MG63 (cell line): ENCODE measurements at regions not wholly inside any gene's neighbourhood (a gene's known extent, or its start where the extent isn't known, plus 50 kb on each side); places are given as distances from the start of the nearest gene placed in this dataset.

Experiments
- DNase-seq: peaks from one replicate; pipeline ENCODE4 v3.0.0-alpha.2; 2020
- H3K27me3 ChIP-seq: fragments of 250-450 bp; sonication (Bioruptor Pico); 2 replicates; pipeline ENCODE4 v1.5.1; 2020; ENCODE audit warnings: mild to moderate bottlenecking, moderate library complexity
- H3K36me3 ChIP-seq: fragments of 250-450 bp; sonication (Bioruptor Pico); 2 replicates; pipeline ENCODE4 v1.5.1; 2020; ENCODE audit warnings: mild to moderate bottlenecking, moderate library complexity
- H3K4me3 ChIP-seq: fragments of 250-450 bp; sonication (Bioruptor Pico); 2 replicates; pipeline ENCODE4 v1.5.1; 2020; ENCODE audit warnings: mild to moderate bottlenecking, moderate library complexity
- H3K9me3 ChIP-seq: fragments of 250-450 bp; sonication (Bioruptor Pico); 2 replicates; pipeline ENCODE4 v1.5.1; 2020; ENCODE audit warnings: mild to moderate bottlenecking, moderate library complexity

DNA sequence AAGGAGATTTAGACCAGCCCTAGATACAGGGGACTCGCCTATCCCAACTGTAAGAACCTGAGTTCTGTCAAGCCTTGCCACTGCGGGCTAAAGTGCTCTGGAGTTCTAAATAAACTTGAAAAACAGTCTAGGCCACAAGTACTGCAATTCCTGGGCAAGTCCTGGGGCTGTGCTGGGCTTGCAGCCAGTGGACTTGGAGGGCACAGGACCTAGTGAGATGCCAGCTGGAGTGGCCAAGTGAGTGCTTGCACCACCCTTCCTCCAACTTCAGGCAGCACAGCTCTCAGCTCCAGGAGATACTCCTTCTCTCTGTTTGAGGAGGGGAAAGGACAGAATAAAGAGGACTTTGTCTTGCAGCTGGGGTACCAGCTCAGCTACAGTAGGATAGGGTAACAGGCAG lies 307.6 kb upstream of the FBXO33 start:
- no peak overlapping the region for H3K4me3 ChIP-seq
- no peaks in the 10 kb centered on the region for H3K9me3 ChIP-seq
- no peaks in the 10 kb centered on the region for H3K27me3 ChIP-seq
- H3K36me3 ChIP-seq: no peaks in the 10 kb centered on the region
- peak; percentile 3 for DNase-seq

DNA sequence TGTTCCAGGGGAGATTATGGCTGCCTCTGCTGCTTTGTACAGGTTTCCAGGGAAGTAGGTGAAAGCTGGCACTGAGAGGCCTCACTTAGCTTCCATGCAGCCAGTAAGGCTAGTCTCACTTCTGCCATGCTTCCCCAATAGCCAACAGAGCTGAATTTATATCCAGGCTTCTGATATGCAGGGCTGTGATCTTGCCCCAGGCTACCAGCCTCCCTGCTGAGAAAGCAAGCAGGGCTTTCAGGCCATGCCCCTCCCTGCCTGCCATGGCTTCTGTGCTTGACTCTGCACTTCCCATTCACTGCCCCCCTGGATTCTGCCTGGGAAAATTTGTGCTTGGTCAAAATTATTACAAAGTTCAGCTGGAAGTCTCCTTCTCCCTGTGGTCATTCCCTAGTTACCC lies 302.1 kb upstream of the FBXO33 start:
- Histone ChIP-seq H3K27me3 (no peaks in the 10 kb centered on the region), H3K36me3 (no peaks in the 10 kb centered on the region), H3K4me3 (no peak overlapping the region), H3K9me3 (no peaks in the 10 kb centered on the region)
- no peak for DNase-seq

DNA sequence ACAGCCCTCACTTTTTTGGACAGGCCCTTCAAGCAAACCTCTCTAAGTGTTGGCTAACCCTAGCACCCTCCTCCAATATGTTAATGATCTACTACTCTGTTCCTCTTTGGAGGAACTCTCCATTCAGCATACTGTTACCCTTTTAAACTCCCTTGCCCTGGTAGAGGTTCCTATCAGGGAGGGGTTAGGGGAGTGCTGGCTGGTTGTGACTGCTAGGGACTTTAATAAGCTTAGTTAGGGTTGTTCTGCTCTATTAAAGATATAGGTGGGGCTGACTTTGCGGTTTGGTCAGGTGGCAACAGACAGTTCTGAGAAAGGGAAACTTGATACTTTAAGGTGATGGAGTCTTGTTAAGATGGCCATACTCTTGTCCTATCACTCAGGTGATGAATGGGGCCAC lies 301.5 kb upstream of the FBXO33 start:
- Histone ChIP-seq H3K36me3 (no peaks in the 10 kb centered on the region), H3K27me3 (no peaks in the 10 kb centered on the region), H3K4me3 (no peak overlapping the region), H3K9me3 (no peaks in the 10 kb centered on the region)
- DNase-seq: no peak

DNA sequence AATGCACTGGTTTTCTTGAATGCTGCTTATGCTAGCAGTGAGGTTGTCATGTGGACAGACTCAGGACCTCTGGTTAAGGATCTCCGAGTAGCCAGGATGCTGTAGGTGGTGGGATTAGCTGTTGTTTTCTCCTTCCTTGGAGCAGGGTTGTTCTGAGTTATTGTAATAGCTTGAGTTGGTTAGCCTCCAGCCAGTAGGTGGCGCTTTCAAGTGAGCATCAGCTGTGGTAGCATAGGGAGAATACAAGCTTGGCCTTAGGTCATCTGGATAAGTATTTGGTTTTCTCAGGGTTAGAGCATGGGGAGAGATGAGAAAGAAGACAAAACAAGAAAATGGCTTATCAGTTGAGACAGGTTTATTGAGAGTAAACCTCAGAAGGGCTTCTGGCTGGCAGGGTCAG lies 299.7 kb upstream of the FBXO33 start:
- Histone ChIP-seq H3K4me3 (no peak overlapping the region), H3K36me3 (no peaks in the 10 kb centered on the region), H3K9me3 (no peaks in the 10 kb centered on the region), H3K27me3 (no peaks in the 10 kb centered on the region)
- no peak for DNase-seq

DNA sequence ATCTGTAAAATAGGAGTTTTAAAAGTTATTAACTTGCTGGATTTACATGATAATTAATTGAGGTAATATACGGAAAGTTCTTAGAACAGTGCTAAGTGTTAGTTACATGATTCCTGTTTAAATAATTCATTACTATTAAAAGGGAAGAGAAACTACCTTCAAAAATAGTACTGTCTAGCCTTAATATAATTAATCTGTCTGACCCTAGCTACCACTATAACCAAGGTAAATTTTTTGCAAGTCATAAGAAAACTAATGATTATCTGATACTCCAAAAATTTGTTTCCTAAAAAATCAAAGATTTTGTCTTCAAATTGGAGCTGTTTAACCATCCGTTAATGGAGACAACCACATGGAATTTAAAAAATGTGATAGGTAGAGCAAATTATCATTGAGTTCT lies 294.3 kb upstream of the FBXO33 start:
- Histone ChIP-seq H3K27me3 (no peaks in the 10 kb centered on the region), H3K4me3 (no peak overlapping the region), H3K36me3 (no peaks in the 10 kb centered on the region), H3K9me3 (no peaks in the 10 kb centered on the region)
- DNase-seq: no peak

DNA sequence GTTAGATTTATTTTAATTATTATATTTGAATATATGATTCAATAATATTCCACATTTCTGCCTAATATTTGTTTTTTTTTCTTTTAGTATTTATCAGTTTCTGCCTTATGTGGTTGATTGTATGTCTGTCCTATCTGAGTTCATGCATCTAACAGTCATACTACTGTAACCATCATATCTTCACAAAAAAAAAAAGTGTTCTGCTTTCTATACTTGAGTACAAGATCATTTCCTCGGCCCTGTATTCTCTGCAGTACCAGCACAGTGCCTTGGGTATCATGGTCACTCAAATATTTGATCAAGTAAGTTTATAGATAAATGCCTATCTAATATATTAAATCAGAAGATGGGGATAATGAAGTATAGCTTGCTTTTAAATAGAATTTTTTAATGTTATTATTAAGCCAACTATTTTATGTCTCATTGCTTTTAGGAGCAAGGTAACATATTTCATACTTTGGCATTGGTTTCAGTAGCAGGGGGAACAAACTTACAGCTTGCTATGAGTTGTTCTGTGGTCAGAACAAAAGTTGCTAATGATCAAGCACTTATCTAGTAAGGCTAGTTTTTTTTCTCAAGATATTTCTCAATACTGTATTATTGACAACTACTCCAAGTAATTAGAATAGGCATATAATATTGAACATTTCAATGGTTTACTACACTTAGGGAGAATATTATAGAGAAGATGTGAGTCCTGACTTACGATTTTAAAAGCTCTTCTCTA lies 290.5 kb upstream of the FBXO33 start:
- Histone ChIP-seq H3K9me3 (no peaks in the 10 kb centered on the region), H3K36me3 (no peaks in the 10 kb centered on the region), H3K4me3 (no peak overlapping the region), H3K27me3 (no peaks in the 10 kb centered on the region)
- no peak for DNase-seq

DNA sequence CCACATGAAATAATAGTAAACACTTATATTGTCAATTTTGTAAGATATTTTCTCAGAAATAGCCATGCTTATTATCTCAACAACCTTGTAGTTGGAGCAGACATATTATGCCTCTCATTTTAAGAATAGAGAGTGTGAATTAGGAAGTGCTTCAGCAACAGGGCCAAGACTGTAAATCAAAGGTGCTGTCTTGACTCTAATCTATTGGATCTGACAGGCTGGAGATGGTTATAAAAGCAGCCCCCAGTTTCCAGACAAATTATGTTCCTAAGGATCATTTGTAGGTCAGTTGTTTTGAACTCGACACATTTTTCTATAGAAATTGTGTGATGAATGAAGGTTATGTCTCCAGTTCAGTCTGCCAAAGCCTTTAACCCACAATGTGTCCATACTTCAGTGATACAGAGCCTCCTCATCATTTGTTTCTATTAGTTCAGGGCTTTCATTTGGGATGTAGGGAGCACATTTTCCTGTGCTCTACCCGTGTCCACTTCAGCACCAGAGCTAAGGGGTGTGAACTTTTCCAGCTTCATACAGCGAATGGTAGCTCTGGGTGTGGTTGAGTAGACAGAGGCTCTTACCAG lies 284.8 kb upstream of the FBXO33 start:
- H3K4me3 ChIP-seq: no peak overlapping the region
- DNase-seq: no peak

DNA sequence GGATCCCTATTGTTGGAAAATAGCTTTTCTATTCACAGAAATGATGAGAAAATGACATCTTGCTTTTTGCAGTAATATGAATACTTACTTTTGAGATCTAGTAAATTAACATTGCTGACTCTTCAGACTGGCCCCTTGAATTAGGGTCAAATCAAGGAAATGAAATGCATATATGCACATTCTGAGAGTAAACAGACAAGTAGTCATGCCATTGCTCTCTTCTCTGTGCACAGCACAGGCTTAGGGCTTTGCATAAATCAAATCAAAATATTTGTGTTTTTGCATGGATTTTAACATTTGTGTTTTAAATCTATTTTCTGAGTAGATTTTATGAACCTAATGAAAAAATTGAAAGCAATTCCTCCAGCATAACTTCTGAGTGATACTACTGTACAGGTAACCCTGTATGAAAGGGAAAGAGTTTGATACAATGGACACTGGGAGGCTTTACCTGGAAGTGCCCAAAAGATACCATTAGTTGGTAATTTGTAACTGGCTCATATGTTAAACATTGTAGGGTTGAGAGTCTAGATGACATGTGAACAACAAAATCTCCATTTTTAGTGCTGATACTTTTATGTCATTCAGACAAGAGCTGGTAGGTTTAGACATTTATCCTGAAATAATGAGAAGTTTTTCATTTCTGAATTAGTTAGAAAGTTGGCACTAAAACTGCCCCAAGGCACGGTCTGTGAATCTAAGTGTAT lies 280.2 kb upstream of the FBXO33 start:
- no peaks in the 10 kb centered on the region for H3K9me3 ChIP-seq
- H3K36me3 ChIP-seq: no peaks in the 10 kb centered on the region
- no peak for DNase-seq

More for the DNA sequence above, 284.8 kb upstream of the FBXO33 start:
- no peaks in the 10 kb centered on the region for H3K27me3 ChIP-seq
- no peaks in the 10 kb centered on the region for H3K9me3 ChIP-seq
- H3K36me3 ChIP-seq: no peaks in the 10 kb centered on the region

DNA sequence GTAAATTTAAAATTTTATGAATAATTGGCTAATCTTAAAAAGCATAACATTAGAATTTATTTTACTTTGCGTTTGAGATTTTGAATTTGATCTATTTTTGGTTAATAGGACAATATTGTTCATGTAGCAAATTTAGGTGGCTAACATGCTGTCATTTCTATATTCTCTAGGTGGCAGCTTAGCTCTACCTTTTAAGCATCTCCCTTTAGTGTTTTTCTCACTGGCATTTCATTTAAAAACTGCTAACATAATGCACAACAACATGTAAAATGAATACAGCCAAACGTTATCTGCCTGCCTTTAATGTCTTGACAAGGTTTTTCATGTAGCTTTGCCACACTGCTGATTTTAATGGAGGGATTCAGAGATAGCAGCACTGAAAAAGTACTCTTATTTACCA lies 272.4 kb upstream of the FBXO33 start:
- no peak for DNase-seq
- Histone ChIP-seq H3K9me3 (no peaks in the 10 kb centered on the region), H3K4me3 (no peak overlapping the region)

More for the DNA sequence above, 280.2 kb upstream of the FBXO33 start:
- no peak overlapping the region for H3K4me3 ChIP-seq
- no peaks in the 10 kb centered on the region for H3K27me3 ChIP-seq

DNA sequence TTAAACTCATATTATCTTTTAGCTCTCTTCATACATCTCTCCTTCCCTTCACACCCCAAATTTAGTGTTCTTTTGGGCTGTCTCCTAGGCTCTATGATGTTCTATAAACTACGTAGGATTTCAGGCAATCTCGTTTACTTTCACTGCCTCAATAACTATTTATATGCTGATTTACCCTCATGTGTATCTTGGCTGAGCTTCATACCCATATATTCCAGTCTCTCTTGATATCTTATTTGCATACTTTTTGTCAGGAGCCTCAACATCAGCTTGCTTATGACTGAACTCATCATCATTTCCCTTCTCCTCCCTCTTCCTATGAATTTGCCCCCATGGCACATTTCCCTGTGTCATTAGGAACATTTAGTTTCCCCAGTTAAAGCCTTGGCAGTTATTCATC lies 262.1 kb upstream of the FBXO33 start:
- no peaks in the 10 kb centered on the region for H3K27me3 ChIP-seq
- no peak for DNase-seq

More for the DNA sequence above, 272.4 kb upstream of the FBXO33 start:
- Histone ChIP-seq H3K27me3 (no peaks in the 10 kb centered on the region), H3K36me3 (no peaks in the 10 kb centered on the region)

DNA sequence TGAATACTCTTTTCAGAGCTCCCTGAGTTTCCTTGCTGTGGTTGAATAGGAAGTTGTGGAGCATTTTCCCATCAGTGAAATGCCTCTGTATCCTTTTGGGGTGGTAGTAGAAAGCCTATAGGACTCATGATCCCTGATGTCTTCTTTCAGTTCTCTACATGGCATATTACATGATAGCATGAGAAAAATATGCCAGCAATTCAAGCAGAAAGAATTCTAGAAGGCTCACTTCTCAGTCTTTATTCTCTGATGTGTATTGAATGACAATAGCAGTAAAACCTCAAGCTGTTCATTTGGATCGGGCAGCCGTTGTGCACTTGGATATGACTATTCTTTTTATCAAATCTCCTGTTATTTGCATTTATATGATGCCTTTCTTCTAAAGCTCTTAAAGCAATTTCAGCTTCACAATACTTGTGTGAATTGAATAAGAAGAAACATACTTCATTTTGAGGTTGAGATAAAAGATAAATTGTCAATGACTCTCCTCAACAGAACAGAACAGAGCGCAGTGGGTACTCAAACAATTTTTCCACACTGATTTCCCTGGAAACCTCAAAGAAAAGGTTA lies 251.5 kb upstream of the FBXO33 start:
- DNase-seq: no peak
- no peak overlapping the region for H3K4me3 ChIP-seq
- H3K36me3 ChIP-seq: no peaks in the 10 kb centered on the region
- H3K27me3 ChIP-seq: no peaks in the 10 kb centered on the region
- H3K9me3 ChIP-seq: no peaks in the 10 kb centered on the region

More for the DNA sequence above, 262.1 kb upstream of the FBXO33 start:
- H3K36me3 ChIP-seq: no peaks in the 10 kb centered on the region
- no peak overlapping the region for H3K4me3 ChIP-seq
- no peaks in the 10 kb centered on the region for H3K9me3 ChIP-seq

DNA sequence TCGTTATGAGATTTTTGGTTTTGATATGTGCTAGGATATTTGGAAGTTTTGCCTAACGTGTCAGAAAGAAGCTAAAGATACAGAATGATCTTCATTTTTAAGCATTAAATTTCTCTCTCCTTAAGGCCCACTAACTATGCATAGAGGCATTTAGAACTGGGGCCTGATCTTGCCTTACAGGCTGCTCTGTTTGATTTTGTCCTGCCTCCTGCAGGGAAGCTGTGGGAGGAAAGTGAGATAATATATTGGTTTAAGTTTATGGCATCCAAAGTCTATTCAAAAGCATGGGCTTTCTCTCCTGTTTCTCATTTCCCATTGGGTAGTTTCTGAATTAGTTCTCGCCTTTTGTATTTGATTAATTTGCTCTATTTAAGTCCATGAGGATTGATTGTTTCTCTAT lies 250.3 kb upstream of the FBXO33 start:
- Histone ChIP-seq H3K4me3 (no peak overlapping the region), H3K9me3 (no peaks in the 10 kb centered on the region), H3K27me3 (no peaks in the 10 kb centered on the region), H3K36me3 (no peaks in the 10 kb centered on the region)
- no peak for DNase-seq

DNA sequence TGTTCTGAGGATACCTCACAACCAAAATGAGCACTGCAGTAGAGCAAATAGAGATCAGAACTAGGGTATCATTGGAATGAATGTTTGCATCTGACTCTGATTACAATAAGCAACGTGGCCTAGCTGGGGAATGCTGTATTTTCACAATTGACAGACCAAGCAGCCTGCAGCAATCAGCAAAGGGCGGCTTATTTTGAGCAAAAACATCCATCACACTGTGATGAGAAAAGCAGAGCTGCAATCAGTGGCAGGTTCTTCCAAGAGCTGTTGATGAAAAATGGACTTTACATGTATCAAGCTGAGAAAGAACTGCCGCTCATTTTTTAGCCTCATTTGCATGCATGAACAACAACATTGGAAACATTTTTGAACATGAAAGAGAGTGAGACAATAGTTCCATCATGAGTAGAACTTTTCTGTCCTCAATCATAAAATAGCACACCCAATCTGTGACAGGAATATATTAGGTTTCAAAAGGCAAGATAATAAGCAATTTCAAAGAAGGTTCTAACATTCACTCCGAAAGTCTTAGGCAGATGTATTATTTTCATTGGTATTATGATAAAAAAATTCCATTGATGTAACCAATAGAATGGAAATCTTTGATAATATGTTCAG lies 249.7 kb upstream of the FBXO33 start:
- no peaks in the 10 kb centered on the region for H3K27me3 ChIP-seq
- H3K4me3 ChIP-seq: no peak overlapping the region
- no peak for DNase-seq
- H3K9me3 ChIP-seq: no peaks in the 10 kb centered on the region
- no peaks in the 10 kb centered on the region for H3K36me3 ChIP-seq

DNA sequence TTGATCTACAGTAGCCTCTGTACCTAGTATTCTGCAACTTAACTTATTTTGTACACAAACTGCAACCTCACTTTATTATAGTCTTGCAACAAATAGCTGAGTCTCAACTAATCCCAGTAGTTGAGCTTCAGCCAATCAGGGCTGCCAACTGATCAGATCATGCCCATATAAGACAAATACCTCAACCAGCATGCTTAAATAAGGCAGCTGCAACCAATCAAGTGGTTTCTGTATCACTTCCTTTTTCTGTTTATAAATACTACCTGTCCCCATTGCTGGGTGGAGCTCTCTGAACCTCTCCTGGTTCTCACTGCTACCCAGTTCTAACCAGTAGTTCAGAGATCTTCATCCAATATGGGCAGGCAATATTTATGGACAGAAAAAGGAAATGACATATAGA lies 248.5 kb upstream of the FBXO33 start:
- Histone ChIP-seq H3K9me3 (no peaks in the 10 kb centered on the region), H3K4me3 (no peak overlapping the region), H3K27me3 (no peaks in the 10 kb centered on the region), H3K36me3 (no peaks in the 10 kb centered on the region)
- no peak for DNase-seq

DNA sequence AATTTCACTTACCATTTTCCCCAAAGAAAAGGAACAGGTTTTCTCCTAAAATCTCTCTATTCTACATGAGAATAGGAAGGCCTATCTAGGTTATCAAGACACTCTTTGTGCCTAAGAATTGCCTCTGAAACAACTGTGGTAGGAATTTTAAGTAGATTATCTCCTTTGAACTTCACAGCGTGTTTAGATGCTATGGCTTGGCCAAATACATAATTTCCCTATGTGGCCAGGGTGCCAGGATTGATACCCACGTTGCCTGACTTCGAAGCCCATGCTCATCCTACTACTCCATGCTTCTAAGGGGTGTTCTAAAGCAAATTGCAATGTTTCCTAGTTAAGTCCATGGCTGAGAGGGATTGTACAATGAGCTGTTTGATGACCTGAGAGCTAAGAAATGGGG lies 241.5 kb upstream of the FBXO33 start:
- no peaks in the 10 kb centered on the region for H3K9me3 ChIP-seq

DNA sequence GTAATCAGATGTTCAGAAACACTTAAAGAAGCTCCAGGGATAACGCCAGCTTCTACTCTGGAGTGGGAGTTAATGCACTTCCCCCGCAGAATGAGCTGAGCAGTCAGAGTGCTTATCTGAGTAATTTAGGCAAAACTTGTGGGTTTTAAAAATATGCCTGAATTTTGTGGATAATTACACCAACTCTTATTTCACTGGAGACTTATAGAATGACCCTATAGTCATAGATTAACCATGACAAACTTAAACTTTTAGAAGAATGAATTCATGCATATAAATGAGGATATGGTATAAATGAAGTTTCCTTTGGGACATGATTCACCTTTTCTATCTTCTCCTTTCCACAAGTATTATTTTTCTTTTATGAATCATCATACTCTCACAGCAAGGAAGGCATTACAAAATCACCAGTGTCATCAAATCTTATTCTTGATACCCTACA lies 241.1 kb upstream of the FBXO33 start:
- H3K9me3 ChIP-seq: no peaks in the 10 kb centered on the region
- no peak overlapping the region for H3K4me3 ChIP-seq
- no peaks in the 10 kb centered on the region for H3K27me3 ChIP-seq
- DNase-seq: no peak
- H3K36me3 ChIP-seq: no peaks in the 10 kb centered on the region

More for the DNA sequence above, 241.5 kb upstream of the FBXO33 start:
- Histone ChIP-seq H3K36me3 (no peaks in the 10 kb centered on the region), H3K4me3 (no peak overlapping the region), H3K27me3 (no peaks in the 10 kb centered on the region)
- no peak for DNase-seq

DNA sequence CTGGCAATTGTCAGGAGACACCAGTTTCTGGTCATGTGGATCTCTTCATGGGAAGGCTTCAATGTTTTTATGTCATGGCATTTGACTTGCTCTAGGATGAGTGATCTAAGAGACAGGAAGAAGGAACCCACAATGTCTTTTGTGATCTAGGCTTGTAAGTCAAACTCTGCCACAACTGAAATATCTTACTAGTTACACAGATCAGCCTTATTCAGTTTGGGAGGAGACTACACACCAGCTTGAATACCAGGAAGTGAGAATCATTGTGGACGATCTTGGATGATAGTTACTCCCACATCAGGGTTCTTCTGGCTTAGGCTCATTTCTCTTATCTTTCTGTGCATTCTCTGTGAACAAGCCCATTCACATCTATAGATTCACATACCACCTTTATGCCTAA lies 236.2 kb upstream of the FBXO33 start:
- H3K27me3 ChIP-seq: no peaks in the 10 kb centered on the region
- no peaks in the 10 kb centered on the region for H3K9me3 ChIP-seq
- H3K36me3 ChIP-seq: no peaks in the 10 kb centered on the region
- no peak overlapping the region for H3K4me3 ChIP-seq
- DNase-seq: no peak
